Fibroblast of skin of right biceps (primary cell): ENCODE measurements at regions not wholly inside any gene's neighbourhood (a gene's known extent, or its start where the extent isn't known, plus 50 kb on each side); places are given as distances from the start of the nearest gene placed in this dataset.
"Not testable (repeated sequence)": the region's sequence is repeated elsewhere in the genome, so short reads cannot be mapped to it uniquely, and the experiment has no call there.

Source experiments
- DNase-seq: peaks from one replicate; pipeline ENCODE4 v3.0.0-alpha.2; 2013

- DNase-seq = not testable (repeated sequence)
These were observed 77.9 kb downstream of the NR4A2 start for GRCh38 chr2:156254637-156255067.

- no peak for DNase-seq
These were observed 78.8 kb downstream of the NR4A2 start for GRCh38 chr2:156253765-156254164.

- no peak for DNase-seq
These were observed 89.6 kb downstream of the NR4A2 start for GRCh38 chr2:156242874-156243273.

- no peak for DNase-seq
These were observed 95.0 kb downstream of the NR4A2 start for GRCh38 chr2:156237558-156237957.

GRCh38 chr2:156229724-156230362, 102.7 kb downstream of the NR4A2 start:
- no peak for DNase-seq

- DNase-seq = not testable (repeated sequence)
These were observed 109.2 kb downstream of the NR4A2 start for GRCh38 chr2:156223328-156223727.

GRCh38 chr2:156221703-156222102, 110.8 kb downstream of the NR4A2 start:
- no peak for DNase-seq

GRCh38 chr2:156219491-156220100, 112.9 kb downstream of the NR4A2 start:
- DNase-seq = no peak

GRCh38 chr2:156215656-156216055, 116.9 kb downstream of the NR4A2 start:
- no peak for DNase-seq

- no peak for DNase-seq
These were observed 121.2 kb downstream of the NR4A2 start for GRCh38 chr2:156211318-156211717.

- DNase-seq = no peak
These were observed 126.2 kb downstream of the NR4A2 start for GRCh38 chr2:156206355-156206754.

- no peak for DNase-seq
These were observed 132.9 kb downstream of the NR4A2 start for GRCh38 chr2:156199588-156199987.

GRCh38 chr2:156196031-156196430, 136.5 kb downstream of the NR4A2 start:
- no peak for DNase-seq

GRCh38 chr2:156192468-156192867, 140.1 kb downstream of the NR4A2 start:
- no peak for DNase-seq

GRCh38 chr2:156191527-156191926, 141.0 kb downstream of the NR4A2 start:
- DNase-seq = no peak

- no peak for DNase-seq
These were observed 142.0 kb downstream of the NR4A2 start for GRCh38 chr2:156190517-156190916.

- DNase-seq = no peak
These were observed 142.9 kb downstream of the NR4A2 start for GRCh38 chr2:156189584-156189983.

GRCh38 chr2:156189143-156189542, 143.4 kb downstream of the NR4A2 start:
- no peak for DNase-seq

GRCh38 chr2:156182132-156182531, 150.4 kb downstream of the NR4A2 start:
- DNase-seq = no peak

GRCh38 chr2:156181208-156181607, 151.3 kb downstream of the NR4A2 start:
- DNase-seq = no peak

- no peak for DNase-seq
These were observed 154.9 kb downstream of the NR4A2 start for GRCh38 chr2:156177654-156178053.

GRCh38 chr2:156175946-156176345, 156.6 kb downstream of the NR4A2 start:
- no peak for DNase-seq

- no peak for DNase-seq
These were observed 161.6 kb downstream of the NR4A2 start for GRCh38 chr2:156170929-156171328.

- DNase-seq = no peak
These were observed 166.8 kb downstream of the NR4A2 start for GRCh38 chr2:156165742-156166141.
